GM12872 (cell line): ENCODE measurements at regions not wholly inside any gene's neighbourhood (a gene's known extent, or its start where the extent isn't known, plus 50 kb on each side); places are given as distances from the start of the nearest gene placed in this dataset.

Experiments
- TF ChIP-seq, protein P1 (sequence below): IDR thresholded peaks from 3 replicates; pipeline ENCODE4 v1.5.1; 2011; ENCODE audit warnings: low read depth, mild to moderate bottlenecking, low read length, moderate library complexity; ENCODE audit not compliant: insufficient read depth

DNA sequence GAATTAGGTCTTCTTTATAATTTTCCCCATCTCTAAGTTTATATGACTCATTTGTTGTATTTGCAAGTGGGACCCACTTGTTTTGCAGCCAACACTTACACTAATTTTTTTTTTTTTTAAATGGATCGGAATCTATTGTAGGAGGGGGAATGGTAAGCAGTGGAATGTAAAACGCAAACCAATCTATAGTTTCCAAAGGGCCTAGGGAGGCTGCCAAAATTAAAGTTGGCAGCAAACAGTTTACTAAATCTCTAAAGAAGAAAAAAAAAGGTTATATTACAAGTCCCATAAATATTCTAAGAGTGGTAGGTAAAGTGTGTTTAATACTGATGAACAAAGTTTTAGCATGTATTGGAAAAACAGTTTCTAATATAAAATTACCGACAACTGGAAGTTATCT lies 416.8 kb upstream of the SALL1 start:
- TF ChIP-seq, protein P1, sequence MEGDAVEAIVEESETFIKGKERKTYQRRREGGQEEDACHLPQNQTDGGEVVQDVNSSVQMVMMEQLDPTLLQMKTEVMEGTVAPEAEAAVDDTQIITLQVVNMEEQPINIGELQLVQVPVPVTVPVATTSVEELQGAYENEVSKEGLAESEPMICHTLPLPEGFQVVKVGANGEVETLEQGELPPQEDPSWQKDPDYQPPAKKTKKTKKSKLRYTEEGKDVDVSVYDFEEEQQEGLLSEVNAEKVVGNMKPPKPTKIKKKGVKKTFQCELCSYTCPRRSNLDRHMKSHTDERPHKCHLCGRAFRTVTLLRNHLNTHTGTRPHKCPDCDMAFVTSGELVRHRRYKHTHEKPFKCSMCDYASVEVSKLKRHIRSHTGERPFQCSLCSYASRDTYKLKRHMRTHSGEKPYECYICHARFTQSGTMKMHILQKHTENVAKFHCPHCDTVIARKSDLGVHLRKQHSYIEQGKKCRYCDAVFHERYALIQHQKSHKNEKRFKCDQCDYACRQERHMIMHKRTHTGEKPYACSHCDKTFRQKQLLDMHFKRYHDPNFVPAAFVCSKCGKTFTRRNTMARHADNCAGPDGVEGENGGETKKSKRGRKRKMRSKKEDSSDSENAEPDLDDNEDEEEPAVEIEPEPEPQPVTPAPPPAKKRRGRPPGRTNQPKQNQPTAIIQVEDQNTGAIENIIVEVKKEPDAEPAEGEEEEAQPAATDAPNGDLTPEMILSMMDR: no peak

DNA sequence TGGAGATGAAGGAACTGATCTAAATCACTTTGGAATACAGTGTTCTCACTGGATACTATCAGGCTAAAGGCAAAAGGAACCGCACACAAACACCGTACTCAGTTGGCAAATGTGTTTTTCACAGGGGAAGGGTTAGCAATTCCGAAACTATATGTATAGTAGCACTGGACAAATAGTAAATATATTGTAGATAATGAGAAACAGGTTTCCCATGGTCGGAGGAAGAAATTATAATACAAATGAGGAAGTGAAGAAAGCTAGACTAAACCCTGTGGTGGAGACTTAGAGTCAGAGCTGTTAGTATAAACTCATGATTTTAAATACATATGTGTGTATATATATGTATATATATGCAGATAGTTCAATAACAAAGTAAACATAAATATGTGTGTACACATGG lies 414.1 kb upstream of the SALL1 start:
- TF ChIP-seq, protein P1: no peak

DNA sequence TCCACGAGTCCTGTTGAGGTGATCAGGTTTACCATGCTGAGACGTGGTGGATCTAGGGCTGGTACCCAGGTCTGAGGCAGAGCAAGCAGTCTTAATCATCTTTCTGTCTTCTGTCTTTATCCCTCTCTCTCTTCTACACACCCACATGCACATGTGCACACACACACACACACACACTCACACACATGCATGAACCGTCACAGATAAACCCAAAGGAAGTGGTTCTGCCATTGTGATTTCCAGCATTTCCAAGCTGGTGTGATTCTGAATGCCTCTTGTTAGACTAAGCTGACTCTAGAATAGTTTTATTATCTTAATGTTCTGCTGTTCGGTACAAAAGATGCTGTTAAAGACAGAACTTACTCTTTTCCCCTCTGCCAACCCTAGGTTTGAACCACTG lies 411.8 kb upstream of the SALL1 start:
- TF ChIP-seq, protein P1: no peak

DNA sequence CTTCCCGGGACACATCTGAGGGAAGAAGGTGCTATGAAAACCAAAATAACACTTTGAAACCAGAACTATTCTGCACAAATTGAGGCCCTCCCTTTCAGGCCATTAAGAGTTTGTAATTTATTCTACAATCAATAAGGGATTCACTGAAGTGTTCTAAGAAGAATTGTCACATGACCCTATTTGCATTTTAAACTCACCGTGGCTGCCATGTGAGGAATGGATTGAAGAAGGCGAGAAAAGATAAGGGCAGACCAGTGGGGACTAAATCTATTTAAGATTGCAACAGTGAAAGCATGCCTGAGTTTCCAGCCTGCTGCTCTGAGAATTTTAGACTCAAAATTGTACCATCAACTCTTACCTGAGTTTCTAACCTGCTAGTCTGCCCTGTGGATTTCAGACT lies 408.8 kb upstream of the SALL1 start:
- TF ChIP-seq, protein P1: no peak

DNA sequence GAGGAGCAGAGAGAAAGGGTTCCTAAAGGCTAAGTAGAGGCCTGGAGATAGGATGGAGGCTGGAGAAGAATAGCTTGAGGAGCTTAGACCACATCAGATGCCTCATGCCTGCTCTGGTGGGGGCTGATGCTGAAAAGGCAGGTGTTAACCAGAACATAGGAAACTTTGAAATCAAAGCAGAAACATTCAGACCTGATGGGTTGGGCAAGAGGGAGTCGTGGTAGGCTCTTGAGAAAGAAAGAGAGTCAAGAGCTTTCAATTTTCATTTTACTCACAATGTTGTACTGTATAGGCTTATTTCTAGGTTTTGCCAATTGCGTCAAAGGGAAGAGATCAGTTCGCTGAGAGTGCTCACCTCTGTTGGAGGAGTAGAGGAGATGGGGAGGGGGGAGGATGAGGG lies 406.6 kb upstream of the SALL1 start:
- TF ChIP-seq, protein P1: no peak

DNA sequence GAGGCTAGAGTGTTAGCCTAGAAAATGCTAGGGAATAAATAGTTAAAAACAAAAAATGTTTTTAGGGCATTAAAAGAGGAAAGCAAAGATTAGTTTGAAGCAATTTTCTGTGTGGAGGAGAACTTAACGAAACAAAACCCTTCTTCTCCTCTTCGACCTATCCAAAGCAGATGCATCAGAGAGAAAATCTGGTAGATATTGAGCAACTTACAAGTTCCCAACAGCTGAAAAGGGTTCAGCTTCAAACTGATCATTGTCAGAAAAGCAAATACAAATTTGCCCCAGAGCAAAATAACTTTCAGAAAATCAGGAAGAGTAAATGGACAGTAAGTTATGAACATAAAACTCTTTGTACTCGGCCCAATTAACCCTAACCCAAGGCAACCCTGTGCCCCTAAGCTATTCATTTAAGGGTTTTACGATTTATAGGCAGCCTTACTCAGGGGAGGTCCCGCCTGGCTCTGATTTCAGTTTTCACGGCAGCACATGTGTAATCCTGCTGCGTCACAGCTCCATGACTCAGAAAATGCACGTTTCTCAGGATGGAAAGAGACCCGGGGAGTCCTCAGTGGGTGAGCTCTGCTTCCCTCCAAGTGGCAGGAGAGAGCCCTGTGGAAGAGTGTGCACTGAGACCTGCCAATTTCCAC lies 405.7 kb upstream of the SALL1 start:
- TF ChIP-seq, protein P1: no peak

DNA sequence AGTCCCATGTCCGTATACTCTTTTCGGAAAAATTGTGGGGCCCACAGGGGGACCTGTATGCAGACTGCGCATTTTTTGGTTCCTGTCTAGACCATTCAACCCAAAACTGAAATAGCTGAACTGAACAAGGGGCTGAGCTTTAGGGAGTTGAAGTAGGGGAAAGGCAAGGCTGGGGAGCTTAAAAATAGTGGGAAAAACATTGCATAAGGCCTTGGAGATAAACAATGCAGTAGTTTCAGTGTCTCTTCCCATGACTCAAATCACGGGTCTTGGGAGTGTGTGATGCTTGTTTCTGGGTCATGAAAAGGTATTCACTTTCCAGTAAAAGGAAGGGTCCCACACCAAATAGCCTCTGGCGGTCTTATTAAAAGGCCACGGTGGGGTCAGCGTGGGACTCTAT lies 402.8 kb upstream of the SALL1 start:
- TF ChIP-seq, protein P1: no peak
